ELF-1 (cell line): ENCODE measurements at regions not wholly inside any gene's neighbourhood (a gene's known extent, or its start where the extent isn't known, plus 50 kb on each side); places are given as distances from the start of the nearest gene placed in this dataset.
A peak's percentile ranks its signal among the peaks of the same experiment; 100 is the strongest.
"Not testable (repeated sequence)": the region's sequence is repeated elsewhere in the genome, so short reads cannot be mapped to it uniquely, and the experiment has no call there.

Experiments used
- DNase-seq: peaks from one replicate; pipeline ENCODE4 v3.0.0-alpha.2; 2016; ENCODE audit warnings: low read depth, low spot score

DNA sequence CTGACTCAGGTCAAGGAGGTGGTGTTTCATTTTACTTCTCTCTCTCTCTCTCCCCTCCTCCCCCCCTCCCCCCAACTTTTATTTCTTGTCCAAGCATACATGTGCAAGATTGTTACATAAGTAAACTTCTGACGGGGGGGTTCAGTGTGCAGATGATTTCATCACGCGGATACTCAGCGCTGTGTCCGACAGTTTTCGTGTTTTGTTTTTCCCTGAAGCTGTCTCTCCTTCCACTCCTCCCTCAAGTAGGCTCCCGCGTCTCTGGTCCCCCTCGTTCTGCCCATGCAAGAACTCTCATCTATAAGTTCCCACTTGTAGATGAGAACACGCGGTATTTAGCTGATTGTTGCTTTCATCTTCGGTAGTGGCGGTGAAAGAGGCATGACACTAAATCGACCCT is 111.0 kb upstream of the ANKRD30BL start:
- DNase-seq: no peak

DNA sequence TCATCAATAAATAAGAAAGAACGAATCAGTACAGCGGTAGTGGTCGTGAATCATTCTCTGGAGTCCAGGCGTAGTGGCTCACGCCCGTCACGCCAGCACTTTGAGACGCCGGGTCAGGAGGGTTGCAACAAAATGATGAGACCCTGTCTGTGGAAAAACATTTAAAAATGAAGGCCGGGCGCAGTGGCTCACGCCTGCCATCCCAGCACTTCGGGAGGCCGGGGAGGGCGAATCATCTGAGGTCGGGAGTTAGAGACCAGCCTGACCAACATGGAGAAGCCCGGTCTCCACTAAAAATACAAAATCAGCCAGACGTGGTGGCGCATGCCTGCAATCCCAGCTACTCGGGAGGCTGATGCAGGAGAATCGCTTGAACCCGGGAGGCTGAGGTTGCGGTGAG is 111.8 kb upstream of the ANKRD30BL start:
- not testable (repeated sequence) for DNase-seq

DNA sequence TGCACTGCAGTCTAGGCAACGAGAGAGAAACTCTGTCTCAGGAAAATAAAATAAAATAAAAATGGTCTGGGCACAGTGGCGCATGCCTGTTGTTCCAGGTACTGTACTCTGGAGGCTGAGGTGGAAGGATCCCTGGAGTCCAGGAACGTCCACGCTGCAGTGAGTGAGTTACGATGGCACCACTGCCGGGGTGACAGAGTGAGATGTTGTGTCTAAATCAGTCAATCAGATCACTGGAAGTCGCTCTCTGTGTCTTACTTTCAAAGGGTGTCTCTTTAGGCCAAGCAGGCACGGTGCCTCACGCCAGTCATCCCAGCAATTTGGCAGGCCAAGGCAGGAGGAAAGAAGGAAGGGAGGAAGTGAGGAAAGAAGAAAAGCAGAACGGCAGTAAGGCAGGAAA is 112.2 kb upstream of the ANKRD30BL start:
- DNase-seq: no peak

DNA sequence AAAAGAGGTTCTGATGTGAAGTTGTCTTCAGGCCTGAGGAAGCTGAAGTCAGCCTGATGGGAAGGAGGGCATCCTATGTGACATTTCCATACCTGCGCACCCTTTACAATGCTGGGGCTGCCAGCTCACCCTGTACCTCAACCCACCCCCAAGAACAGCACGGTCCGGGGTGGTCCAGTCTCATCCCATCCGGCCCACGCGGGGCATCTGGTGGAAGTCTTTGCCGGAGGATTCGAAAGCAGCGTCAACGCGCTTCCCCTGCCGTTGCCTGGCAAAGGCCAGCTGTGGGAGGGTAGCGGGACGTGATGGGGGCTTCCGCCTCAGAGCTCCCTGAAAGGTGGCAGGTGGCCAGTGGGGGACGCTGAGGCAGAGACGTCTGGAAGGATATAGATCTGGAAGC is 113.6 kb upstream of the ANKRD30BL start:
- no peak for DNase-seq

DNA sequence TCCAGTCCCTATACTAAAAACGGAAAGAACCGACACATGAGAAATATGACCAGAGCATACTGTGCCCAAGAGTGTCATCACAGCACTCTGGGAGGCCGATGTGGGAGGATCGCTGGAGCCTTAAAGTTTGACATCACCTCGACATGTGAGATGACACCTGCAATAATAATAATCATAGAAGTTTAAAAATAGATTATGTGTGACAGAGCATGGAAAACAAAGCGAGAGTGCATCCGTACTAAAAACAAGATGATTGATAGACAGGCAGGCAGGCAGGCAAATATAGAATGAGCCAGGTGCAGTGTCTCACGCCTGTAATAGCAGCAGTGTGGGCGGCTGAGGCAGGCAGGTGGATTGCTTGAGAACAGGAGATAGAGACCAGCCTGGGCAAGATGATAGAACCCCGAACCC is 114.8 kb upstream of the ANKRD30BL start:
- DNase-seq: no peak

DNA sequence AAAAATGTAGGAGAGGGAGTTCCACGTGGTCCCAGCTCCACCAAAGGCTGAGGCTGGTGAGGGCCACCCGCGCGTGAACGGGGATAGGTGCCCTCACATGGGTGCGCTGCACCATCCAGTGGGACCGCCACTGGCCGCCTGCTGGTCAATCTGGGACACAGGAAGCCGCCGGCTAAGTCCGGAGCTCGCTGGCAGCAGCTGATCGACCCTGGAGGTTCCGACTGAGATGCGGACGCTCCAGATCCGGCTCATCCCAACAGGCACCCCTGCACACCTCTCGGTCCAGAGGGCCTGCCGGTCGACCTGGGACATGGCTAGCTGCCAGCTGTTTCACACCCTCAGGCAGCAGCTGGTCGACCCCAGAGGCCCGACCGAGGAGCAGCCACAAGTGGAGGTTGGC is 116.5 kb upstream of the ANKRD30BL start:
- DNase-seq: no peak

DNA sequence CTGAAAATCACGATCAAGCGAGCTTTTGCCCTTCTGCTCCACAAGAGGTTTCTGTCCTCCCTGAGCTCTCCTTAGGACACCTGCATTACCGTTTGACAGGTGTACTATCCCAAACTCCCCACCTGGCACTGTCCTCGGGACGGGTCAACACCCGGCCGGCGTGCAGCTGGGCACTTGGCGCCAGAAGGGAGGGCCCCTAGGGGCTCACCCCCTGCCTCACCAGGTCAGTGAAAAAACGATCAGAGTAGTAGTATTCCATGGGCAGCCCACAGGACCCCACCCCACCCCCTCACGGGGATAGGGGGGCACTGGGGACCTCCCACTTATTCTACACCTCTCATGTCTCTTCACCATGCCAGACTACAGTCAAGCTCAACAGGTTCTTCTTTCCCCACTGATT is 117.6 kb upstream of the ANKRD30BL start:
- no peak for DNase-seq

DNA sequence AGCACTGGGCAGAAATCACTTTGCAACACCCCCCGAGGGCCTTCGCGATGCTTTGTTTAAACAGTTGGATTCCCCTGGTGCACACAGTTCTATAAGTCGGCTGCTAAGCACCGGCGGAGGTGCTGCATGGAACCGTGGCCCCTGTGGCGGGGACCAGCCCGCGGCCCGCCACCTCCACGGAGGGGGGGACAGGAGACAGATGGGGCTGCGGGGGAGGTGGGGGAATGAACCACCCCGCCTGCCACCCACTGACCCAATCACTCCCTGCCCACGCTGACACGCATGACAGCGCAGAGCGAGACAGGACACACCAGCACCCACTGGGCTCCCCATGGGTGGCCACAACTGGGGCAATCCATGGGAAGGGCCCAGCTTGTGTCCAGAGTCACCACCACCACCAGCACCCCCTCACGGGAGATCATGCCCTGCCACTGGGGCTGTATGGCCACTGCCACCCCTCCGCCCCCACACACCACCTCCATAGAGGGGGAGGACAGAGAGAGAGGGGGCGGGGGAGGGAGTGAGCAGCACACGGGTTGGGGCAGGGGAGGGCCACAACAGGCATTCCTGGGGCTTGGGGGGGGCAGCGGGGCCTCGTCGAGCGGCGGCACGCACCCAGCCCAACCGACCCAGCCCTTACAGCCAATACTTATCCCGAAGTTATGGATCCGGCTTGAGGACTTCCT is 118.3 kb upstream of the ANKRD30BL start:
- DNase-seq: no peak

DNA sequence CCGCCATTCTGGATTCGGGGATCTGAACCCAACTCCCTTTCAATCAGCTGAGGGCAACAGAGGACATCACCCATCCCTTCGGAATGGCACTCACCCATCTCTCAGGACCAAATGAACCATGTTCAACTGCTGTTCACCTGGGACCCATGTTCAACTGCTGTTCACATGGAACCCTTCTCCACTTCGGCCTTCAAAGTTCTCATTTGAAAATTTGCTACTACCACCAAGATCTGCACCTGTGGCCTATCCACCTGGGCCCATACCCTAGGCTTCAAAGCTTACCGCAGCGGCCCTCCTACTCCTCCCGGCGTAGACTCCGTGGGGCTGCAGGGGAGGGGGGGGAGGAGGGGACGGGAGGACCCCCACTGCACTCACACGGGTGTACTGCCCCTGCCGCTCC is 119.2 kb upstream of the ANKRD30BL start:
- no peak for DNase-seq

DNA sequence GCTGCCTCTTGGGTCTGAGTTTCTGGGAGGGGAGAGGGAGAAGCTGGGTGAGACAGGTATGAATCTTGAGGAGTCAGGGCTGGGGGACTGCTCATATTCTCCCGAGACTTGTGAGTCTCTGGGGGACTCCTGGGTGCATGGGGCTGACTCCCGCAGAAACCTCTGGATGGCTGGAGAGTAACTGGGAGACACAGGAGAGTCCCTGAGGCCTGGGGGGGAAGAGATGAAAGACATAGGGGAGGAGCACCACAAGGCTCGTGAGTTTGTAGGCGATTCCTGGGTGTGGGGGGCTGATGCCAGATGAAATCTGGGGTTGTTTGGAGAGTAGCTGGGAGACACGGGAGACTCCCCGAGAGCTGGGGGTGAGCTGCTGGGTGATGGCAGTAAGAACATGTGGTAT is 120.4 kb upstream of the ANKRD30BL start:
- DNase-seq: not testable (repeated sequence)

DNA sequence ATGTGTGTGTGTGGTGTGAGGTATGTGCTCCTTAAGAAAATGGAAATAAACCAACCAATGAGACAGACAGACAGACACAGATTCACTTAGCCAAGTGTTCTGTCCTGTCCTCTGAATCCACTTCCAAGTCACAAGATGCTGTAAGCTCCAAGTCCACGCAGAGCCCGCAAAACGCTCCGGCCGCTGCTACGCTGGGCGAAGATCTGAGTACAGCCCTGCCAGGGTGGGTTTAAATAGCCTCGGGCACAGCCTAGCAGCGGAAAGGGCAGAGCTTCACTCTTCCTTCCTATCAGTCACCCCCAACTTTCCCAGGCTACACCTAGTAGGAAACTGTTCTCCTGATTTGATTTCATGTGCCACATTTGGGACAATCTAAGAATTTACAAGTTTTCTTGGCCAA is 121.2 kb upstream of the ANKRD30BL start:
- no peak for DNase-seq

DNA sequence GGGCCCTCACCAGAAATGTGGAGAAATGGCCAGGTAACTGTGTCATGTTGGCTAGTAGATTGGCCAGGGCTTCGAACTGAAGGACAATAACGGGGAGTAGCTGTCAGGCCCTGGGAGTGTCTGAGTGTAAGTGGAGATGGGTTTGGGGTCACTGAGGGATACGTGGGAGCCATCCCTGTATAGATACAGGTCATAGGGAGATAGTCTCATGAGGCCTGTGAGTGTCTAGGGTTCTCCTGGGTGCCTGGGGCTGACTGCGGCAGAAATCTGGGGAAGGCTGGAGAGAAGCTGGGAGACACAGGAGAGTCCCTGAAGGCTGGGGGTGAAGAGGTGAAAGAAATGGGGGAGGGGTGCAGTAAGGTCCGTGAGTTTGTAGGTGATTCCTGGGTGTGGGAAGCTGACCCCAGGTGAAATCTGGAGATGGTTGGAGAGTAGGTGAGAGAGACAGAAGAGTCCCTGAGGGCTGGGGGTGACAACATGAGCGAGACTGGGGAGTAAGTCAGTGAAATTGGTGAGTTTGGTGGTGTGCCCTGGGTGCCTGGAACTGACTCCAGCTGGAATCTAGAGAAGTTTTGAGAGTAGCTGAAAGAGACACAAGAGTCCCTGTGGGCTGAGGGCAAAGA is 124.6 kb upstream of the ANKRD30BL start:
- DNase-seq: not testable (repeated sequence)

DNA sequence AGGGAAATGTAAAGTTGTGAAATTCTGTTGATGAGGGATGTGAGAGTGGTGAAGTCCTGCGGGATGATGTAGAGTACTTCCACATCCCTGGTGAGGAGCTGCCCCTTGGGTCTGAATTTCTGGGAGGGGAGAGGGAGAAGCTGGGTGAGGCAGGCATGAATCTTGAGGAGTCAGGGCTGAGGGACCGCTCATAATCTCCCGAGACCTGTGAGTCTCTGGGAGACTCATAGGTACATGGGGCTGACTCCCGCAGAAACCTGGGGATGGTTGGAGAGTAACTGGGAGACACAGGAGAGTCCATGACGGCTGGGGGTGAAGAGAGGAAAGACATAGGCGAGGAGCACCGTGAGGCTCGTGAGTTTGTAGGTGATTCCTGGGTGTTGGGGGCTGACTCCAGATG is 126.2 kb upstream of the ANKRD30BL start:
- DNase-seq: not testable (repeated sequence)

DNA sequence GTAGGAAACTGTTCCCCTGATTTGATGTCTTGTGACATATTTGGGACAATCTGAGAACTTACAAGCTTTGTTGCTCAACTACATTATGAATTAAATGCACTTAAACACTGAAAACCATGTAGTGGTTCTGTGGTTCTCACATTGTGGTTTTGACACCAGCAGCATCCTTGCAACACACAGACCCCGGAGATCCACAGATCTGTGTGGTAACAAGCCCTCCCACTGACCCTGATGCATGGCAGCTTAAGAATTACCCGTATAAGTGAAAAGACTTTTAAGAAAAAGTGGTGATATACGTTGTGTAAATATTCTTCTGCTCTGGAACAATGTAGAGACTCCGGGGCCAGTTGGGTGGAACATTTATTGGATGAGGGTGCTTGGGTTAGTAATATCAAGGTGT is 127.4 kb upstream of the ANKRD30BL start:
- DNase-seq: not testable (repeated sequence)

DNA sequence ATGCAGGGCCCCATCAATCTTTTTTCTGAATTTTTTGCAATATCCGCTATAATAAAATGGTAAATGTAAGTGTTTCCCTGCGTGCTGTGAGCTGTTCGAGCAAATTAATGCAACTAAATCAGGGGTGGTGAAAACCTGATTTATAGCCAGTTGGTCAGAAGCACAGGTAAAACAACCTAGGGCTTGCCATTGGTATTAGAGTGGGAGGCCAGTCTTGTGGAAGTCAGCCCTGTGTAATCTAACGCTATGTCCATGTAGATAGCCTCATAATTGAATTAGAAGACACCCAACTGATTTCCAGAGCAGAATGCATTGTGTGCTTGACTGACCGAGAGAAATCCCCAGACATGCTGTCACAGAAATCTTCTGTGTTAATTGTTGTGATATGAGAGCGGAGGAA is 126.8 kb upstream of the GPR39 start:
- not testable (repeated sequence) for DNase-seq

DNA sequence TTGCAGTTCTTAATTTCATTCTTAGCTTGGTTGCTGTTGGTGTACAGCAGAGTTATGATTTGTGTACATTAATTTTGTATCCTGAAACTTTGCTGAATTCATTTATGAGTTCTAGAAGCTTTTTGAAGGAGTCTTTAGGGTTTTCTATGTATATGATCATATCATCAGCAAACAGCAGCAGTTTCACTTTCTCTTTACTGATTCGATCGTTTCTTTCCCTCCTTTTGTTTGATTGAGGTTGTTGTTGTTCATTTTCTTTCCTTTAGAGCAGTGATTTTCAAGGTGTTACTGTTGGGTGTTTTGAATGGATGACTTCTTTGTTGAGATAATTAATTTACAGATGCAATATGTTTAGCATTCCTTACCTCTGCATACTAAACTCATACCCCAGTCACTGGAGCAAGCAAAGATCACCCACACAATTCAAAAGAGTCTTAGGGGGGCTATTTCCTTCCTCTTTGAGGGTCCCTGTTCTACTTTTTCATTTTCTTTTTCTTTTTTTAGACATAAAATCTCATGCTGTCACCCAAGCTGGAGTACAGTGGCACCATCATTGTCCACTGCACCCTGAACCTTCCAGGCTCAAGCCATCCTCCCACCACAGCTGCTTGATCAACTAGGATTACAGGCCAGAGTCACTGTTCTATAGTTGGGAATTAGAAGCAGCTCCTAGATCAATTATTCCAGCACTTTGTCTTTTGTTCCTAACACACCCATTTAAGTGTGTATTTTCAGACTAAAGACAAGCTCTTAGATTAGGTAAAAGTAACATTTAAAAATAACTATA is 115.8 kb upstream of the GPR39 start:
- DNase-seq: not testable (repeated sequence)

DNA sequence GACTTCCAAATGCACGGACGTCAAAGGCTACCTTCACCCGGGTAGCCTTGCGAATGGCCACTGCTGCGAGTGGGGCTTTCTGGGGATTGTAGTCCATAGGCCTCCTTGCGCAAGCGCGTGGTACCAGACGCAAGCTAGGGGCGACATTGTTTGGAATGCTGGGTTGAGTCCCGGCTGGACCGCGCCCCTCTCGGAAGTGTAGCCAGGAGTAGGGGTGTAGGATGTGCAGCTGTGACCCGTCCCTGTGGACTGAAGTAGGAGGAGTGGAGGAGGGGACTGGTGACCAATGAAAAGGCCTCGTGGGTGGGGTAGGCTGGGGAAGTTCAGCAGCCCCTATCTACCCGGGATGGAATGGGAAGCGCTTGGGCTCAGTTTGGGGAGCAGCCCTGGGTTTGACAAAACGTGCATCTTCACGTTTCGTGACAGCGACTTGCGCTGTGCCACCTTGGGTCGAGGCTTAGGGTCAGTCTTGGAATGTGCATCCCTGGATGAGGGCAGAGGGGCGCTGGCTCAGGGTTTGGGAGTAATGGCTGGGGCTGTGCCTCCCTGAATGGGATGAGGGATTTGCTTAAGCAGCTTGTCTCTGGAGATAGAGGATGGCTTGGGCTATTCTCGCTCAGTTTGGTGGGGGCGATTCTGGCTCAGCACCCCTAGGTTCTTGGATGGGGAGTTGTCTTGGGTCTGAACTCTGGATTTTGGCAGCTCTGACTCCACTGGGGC is 111.8 kb upstream of the GPR39 start:
- DNase-seq: peak; percentile 91

DNA sequence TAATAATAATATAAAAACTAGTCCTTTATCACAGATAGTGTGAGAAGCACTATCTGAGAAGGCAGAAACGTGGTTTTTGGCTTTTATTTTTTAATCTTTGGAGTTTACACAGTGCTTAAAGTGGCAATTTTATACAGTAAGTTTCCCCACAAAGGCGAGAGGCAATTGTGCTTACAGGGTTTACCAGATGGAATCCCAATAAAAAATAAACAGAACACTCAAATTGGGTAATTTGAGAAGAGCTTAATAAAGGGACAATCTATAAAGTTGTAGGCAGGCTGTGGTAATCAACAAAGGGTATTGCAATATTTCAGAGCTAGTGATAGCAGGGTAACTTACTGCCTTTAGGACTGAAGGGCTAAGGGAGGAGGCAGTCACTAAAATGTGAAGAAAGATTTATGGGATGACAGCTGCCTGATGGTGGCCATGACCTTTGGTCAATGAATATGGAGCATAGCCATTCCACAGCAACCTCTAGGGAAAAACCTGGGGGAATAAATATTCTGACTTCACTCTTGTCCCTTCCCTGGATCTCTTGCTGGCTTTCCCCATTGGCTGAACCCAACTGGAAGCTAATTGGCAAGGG is 108.9 kb upstream of the GPR39 start:
- DNase-seq: not testable (repeated sequence)

DNA sequence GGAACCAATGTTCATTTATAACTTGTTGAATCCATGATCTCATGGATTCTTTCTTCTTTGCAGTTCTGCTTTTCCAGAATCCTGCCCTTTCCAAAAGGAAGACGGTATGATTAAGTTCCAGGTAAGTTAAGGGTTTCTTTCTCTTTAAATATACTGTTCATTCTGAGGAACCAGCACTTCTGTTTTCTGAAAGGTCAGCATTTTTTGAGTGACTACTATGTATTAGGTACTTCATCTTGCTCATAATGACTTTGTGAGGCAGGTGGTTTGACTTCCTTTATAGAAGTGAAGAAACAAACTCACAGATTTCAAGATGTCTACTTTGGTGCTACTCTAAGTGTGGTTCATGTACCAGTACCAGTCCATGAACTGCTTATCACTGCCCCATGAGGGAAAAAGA is 107.4 kb upstream of the GPR39 start:
- DNase-seq: not testable (repeated sequence)

DNA sequence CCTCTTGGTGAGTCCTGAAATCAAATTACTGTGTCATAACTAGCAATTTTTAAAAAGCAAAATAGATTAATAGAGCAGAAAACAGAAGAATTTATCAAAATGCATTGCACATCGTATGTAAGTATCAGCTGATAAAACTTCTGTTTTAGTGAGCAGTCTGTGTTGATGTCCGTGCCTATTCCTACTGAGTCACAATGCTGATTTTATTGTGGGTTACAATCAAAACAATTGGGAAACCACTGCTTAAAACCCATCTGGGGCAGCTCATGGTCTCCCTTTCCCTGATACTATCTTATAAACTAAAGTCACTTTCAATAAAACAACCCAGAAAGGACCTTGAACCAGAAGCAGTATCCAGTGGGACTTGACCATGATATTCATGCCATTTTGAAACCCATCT is 101.1 kb upstream of the GPR39 start:
- DNase-seq: not testable (repeated sequence)

DNA sequence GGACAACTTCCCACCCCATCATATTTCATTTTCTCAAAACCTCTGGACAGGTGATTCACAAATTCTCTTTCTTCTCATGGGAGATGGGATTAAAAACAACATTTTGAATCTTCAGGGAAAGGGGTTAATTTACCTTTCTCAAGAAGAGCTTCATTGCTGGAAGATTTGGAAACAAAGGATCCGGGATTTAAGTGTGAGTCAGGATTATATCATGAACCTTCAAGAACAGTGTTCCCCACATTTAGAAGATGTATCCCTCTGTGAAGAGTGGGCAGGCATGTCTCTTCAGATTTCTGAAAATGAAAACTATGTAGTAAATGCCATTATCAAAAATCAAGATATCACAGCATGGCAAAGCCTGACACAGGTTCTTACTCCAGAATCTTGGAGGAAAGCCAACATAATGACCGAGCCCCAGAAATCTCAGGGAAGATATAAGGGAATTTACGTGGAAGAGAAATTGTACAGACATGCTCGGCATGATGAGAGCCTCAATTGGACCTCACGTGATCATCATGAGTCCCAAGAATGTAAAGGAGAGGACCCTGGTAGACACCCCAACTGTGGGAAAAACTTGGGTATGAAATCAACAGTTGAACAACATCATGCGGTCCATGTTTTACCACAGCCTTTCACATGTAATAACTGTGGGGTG is 99.5 kb upstream of the GPR39 start:
- DNase-seq: not testable (repeated sequence)
